ENCODE measurements at regions not wholly inside any gene's neighbourhood (a gene's known extent, or its start where the extent isn't known, plus 50 kb on each side); places are given as distances from the start of the nearest gene placed in this dataset.

GRCh38 chr4:78682070-78682469 is 94.1 kb upstream of the BMP2K start:
- ATAC-seq (no peak), DNase-seq (no peak)
- Histone ChIP-seq H3K9me3 (no peaks in the 10 kb centered on the region), H3K4me1 (peaks cover 0 to 18% (median 12%) of the 10 kb centered on the region in 9 donors), H3K4me3 (no peak overlapping the region), H3K27me3 (no peaks in the 10 kb centered on the region), H3K36me3 (no peaks in the 10 kb centered on the region), H3K27ac (no peak overlapping the region)
- no peak for TF ChIP-seq CTCF (IDR thresholded peaks at IDR 0.05)
- intact Hi-C loops (cut with DNase I), result no loop called here
- 97% methylated on average over 3 of the region's 3 CpGs for WGBS, 2 donors

GRCh38 chr4:78683352-78683751 is 92.8 kb upstream of the BMP2K start:
- no peak overlapping the region for H3K27ac ChIP-seq
- no peaks in the 10 kb centered on the region for H3K27me3 ChIP-seq
- no peak overlapping the region for H3K4me3 ChIP-seq
- TF ChIP-seq CTCF (IDR thresholded peaks at IDR 0.05), result no peak
- H3K9me3 ChIP-seq, result no peaks in the 10 kb centered on the region
- intact Hi-C loops (cut with DNase I), result no loop called here
- no peaks in the 10 kb centered on the region for H3K36me3 ChIP-seq
- ATAC-seq, result no peak
- H3K4me1 ChIP-seq, result peaks cover 0 to 22% (median 12%) of the 10 kb centered on the region in 9 donors
- DNase-seq, result no peak

- peak in 5 of 8 donors; percentile 37 to 62 (median 43) for ATAC-seq
- TF ChIP-seq CTCF (IDR thresholded peaks at IDR 0.05), result no peak
Observed at GRCh38 chr4:78684325-78685079, 91.6 kb upstream of the BMP2K start.

GRCh38 chr4:78687818-78688217 is 88.3 kb upstream of the BMP2K start:
- DNase-seq, result no peak

More at GRCh38 chr4:78684325-78685079, 91.6 kb upstream of the BMP2K start:
- Histone ChIP-seq H3K9me3 (no peaks in the 10 kb centered on the region), H3K4me3 (no peak overlapping the region), H3K27ac (peak overlapping the region in 1 of 10 donors; percentile 0), H3K4me1 (peaks cover 0 to 22% (median 12%) of the 10 kb centered on the region in 9 donors), H3K36me3 (no peaks in the 10 kb centered on the region), H3K27me3 (no peaks in the 10 kb centered on the region)
- no peak for DNase-seq
- 32 to 42% methylated on average over 5 of the region's 5 CpGs for WGBS, 2 donors
- intact Hi-C loops (cut with DNase I), result no loop called here

More at GRCh38 chr4:78687818-78688217, 88.3 kb upstream of the BMP2K start:
- no peak overlapping the region for H3K27ac ChIP-seq
- H3K9me3 ChIP-seq, result no peaks in the 10 kb centered on the region
- WGBS, 2 donors, result 73% methylated on average over 3 of the region's 3 CpGs
- intact Hi-C loops (cut with DNase I), result no loop called here
- H3K36me3 ChIP-seq, result no peaks in the 10 kb centered on the region
- no peak for ATAC-seq
- H3K4me3 ChIP-seq, result no peak overlapping the region
- no peaks in the 10 kb centered on the region for H3K27me3 ChIP-seq
- no peak for TF ChIP-seq CTCF (IDR thresholded peaks at IDR 0.05)
- peaks cover 2 to 43% (median 27%) of the 10 kb centered on the region in 9 donors for H3K4me1 ChIP-seq

Measured in heart right ventricle (tissue), 16 donors.